Ishikawa (cell line): ENCODE measurements at regions not wholly inside any gene's neighbourhood (a gene's known extent, or its start where the extent isn't known, plus 50 kb on each side); places are given as distances from the start of the nearest gene placed in this dataset.

Experiments
- CEBPB ChIP-seq: IDR thresholded peaks from 2 replicates; pipeline ENCODE4 v1.6.1; 2012
- CREB1 ChIP-seq: IDR thresholded peaks from 2 replicates; pipeline ENCODE4 v1.6.1; 2012; ENCODE audit warnings: low read depth
- EP300 ChIP-seq: IDR thresholded peaks from 2 replicates; pipeline ENCODE4 v1.6.1; 2012; ENCODE audit warnings: borderline replicate concordance
- FOXM1 ChIP-seq: IDR thresholded peaks from 2 replicates; pipeline ENCODE4 v1.6.1; 2012; ENCODE audit warnings: low read depth, borderline replicate concordance
- RAD21 ChIP-seq: IDR thresholded peaks from 2 replicates; pipeline ENCODE4 v1.6.1; 2012; ENCODE audit warnings: low read depth
- TAF1 ChIP-seq: IDR thresholded peaks from 2 replicates; pipeline ENCODE4 v1.6.1; 2012; ENCODE audit warnings: low read depth, mild to moderate bottlenecking
- TCF12 ChIP-seq: IDR thresholded peaks from 2 replicates; pipeline ENCODE4 v1.6.1; 2012; ENCODE audit warnings: low read depth
- YY1 ChIP-seq: IDR thresholded peaks from 2 replicates; pipeline ENCODE4 v1.6.1; 2012; ENCODE audit warnings: low read depth
- TF ChIP-seq, protein P1 (sequence below): IDR thresholded peaks from 2 replicates; pipeline ENCODE4 v1.6.1; 2012
- TF ChIP-seq, protein P2 (sequence below): IDR thresholded peaks from 2 replicates; pipeline ENCODE4 v1.6.1; 2012
- TF ChIP-seq, protein P3 (sequence below): IDR thresholded peaks from 2 replicates; pipeline ENCODE4 v1.6.1; 2012; ENCODE audit warnings: low read depth, mild to moderate bottlenecking

DNA sequence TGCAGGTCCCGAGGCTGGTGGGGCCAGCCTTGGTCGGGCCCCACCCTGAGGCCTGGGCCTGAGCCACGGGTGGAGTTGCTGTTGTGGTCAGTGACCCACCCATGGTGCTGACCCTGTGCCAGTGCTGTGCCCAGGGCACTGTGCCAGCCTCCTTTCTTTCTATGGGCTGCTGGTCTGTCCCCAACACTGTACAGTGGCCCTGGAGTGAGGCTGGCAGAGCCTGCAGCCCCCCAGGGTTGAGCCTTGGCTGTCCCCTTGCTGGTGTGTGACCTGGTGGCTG lies 1235.7 kb downstream of the BRD1 start:
- TF ChIP-seq TCF12 (no peak), TAF1 (no peak), EP300 (no peak), YY1 (no peak), RAD21 (no peak), CREB1 (no peak), FOXM1 (no peak), CEBPB (no peak)
- TF ChIP-seq, protein P1, sequence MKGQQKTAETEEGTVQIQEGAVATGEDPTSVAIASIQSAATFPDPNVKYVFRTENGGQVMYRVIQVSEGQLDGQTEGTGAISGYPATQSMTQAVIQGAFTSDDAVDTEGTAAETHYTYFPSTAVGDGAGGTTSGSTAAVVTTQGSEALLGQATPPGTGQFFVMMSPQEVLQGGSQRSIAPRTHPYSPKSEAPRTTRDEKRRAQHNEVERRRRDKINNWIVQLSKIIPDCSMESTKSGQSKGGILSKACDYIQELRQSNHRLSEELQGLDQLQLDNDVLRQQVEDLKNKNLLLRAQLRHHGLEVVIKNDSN, result no peak
- TF ChIP-seq, protein P2, sequence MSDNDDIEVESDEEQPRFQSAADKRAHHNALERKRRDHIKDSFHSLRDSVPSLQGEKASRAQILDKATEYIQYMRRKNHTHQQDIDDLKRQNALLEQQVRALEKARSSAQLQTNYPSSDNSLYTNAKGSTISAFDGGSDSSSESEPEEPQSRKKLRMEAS, result no peak
- TF ChIP-seq, protein P3, sequence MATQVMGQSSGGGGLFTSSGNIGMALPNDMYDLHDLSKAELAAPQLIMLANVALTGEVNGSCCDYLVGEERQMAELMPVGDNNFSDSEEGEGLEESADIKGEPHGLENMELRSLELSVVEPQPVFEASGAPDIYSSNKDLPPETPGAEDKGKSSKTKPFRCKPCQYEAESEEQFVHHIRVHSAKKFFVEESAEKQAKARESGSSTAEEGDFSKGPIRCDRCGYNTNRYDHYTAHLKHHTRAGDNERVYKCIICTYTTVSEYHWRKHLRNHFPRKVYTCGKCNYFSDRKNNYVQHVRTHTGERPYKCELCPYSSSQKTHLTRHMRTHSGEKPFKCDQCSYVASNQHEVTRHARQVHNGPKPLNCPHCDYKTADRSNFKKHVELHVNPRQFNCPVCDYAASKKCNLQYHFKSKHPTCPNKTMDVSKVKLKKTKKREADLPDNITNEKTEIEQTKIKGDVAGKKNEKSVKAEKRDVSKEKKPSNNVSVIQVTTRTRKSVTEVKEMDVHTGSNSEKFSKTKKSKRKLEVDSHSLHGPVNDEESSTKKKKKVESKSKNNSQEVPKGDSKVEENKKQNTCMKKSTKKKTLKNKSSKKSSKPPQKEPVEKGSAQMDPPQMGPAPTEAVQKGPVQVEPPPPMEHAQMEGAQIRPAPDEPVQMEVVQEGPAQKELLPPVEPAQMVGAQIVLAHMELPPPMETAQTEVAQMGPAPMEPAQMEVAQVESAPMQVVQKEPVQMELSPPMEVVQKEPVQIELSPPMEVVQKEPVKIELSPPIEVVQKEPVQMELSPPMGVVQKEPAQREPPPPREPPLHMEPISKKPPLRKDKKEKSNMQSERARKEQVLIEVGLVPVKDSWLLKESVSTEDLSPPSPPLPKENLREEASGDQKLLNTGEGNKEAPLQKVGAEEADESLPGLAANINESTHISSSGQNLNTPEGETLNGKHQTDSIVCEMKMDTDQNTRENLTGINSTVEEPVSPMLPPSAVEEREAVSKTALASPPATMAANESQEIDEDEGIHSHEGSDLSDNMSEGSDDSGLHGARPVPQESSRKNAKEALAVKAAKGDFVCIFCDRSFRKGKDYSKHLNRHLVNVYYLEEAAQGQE, result no peak
